GM12878 (cell line): ENCODE measurements at regions not wholly inside any gene's neighbourhood (a gene's known extent, or its start where the extent isn't known, plus 50 kb on each side); places are given as distances from the start of the nearest gene placed in this dataset.

Experiments
- ATAC-seq: fragments of 200-7000 bp; cut with Tn5 transposase; 3 replicates; pipeline ENCODE4 v1.9.1; 2020; ENCODE audit warnings: mild to moderate bottlenecking, moderate library complexity
- BruUV-seq: library from RNA; stranded (reverse); fragments of 400-500 nt; replicated peaks from 2 replicates; lab custom pipeline; 2021; lab: Mats Ljungman, UMichigan
- CTCF ChIA-PET: fragments of 300-600 bp; sonication (Branson Sonifier 250); formaldehyde crosslinking; extraction: SDS; loops from one replicate; lab custom pipeline; 2021; ENCODE audit warnings: inconsistent platforms; lab: Yijun Ruan, JAX
- POLR2A ChIA-PET: fragments of 350-600 bp; formaldehyde crosslinking; extraction: SDS; loops from one replicate; lab custom pipeline; 2021; ENCODE audit warnings: inconsistent platforms; lab: Charles Lee
- RAD21 ChIA-PET: fragments of 300-600 bp; sonication (Branson Sonifier 250); formaldehyde crosslinking; loops from one replicate; lab custom pipeline; 2023; ENCODE audit warnings: antibody characterized with exemption; ENCODE audit not compliant: unreplicated experiment; lab: Charles Lee
- SMC1A ChIA-PET: fragments of 300-600 bp; sonication (Branson Sonifier 250); formaldehyde crosslinking; loops from one replicate; lab custom pipeline; 2023; ENCODE audit not compliant: unreplicated experiment, uncharacterized antibody; lab: Charles Lee
- DNase-seq: peaks from one replicate; pipeline ENCODE4 v3.0.0-alpha.2; 2011; ENCODE audit warnings: low read depth, low spot score
- FAIRE-seq: peaks from 3 replicates; lab custom pipeline; 2011; peaks lifted over from hg19 to GRCh38; lab: Jason Lieb, UNC
- H2AFZ ChIP-seq: 2 replicates; pipeline ENCODE4 v1.6.0; 2011; ENCODE audit warnings: low read depth, low read length, control low read depth; ENCODE audit not compliant: control insufficient read depth
- H3K27ac ChIP-seq: 2 replicates; pipeline ENCODE4 v1.5.1; 2011; ENCODE audit warnings: control low read depth; ENCODE audit not compliant: control insufficient read depth, insufficient read depth
- H3K27me3 ChIP-seq, 2 experiments: replicated peaks in 1 of 2; 2 replicates each; pipeline versions ENCODE4 v1.6.0 to v1.6.1; 2011; ENCODE audit warnings: low read length in 1 of 2; ENCODE audit not compliant: control insufficient read depth in 2 of 2, insufficient read depth in 2 of 2
- H3K36me3 ChIP-seq, 2 experiments: 2 replicates each; pipeline ENCODE4 v1.5.1; 2011; ENCODE audit warnings: low read length in 1 of 2; ENCODE audit not compliant: control insufficient read depth in 2 of 2, insufficient read depth in 2 of 2
- H3K4me1 ChIP-seq: 2 replicates; pipeline ENCODE4 v1.6.1; 2011; ENCODE audit warnings: mild to moderate bottlenecking, low read length, moderate library complexity, mixed read lengths; ENCODE audit not compliant: control insufficient read depth, insufficient read depth
- H3K4me2 ChIP-seq: 2 replicates; pipeline ENCODE4 v1.6.0; 2011; ENCODE audit warnings: control low read depth; ENCODE audit not compliant: control insufficient read depth, insufficient read depth
- H3K4me3 ChIP-seq: fragments of 200-600 bp; sonication (generic); 2 replicates; pipeline ENCODE4 v1.5.1; 2016
- H3K79me2 ChIP-seq: 2 replicates; pipeline ENCODE4 v1.6.0; 2011; ENCODE audit warnings: low read length; ENCODE audit not compliant: control insufficient read depth, insufficient read depth
- H3K9ac ChIP-seq: 2 replicates; pipeline ENCODE4 v1.8.0; 2011; ENCODE audit warnings: low read length, control low read depth, mixed read lengths; ENCODE audit not compliant: control insufficient read depth, insufficient read depth
- H3K9me3 ChIP-seq: replicated peaks from 3 replicates; pipeline ENCODE4 v1.5.1; 2011; ENCODE audit warnings: mild to moderate bottlenecking, low read length; ENCODE audit not compliant: control insufficient read depth, insufficient read depth
- H4K20me1 ChIP-seq: 2 replicates; pipeline ENCODE4 v1.6.0; 2011; ENCODE audit not compliant: control insufficient read depth, insufficient read depth
- DPF2 ChIP-seq: fragments of 450-650 bp; IDR thresholded peaks from 2 replicates; pipeline ENCODE4 v1.6.1; 2017; ENCODE audit warnings: mild to moderate bottlenecking
- FOS ChIP-seq: IDR thresholded peaks from 3 replicates; pipeline ENCODE4 v1.6.1; 2011; ENCODE audit warnings: borderline replicate concordance; ENCODE audit not compliant: insufficient read length; ENCODE audit errors: extremely low read depth
- IKZF1 ChIP-seq: fragments of 450-650 bp; conservative IDR thresholded peaks from 2 replicates; pipeline ENCODE4 v1.6.1; 2017; ENCODE audit warnings: antibody characterized with exemption, mild to moderate bottlenecking
- NR2C1 ChIP-seq: fragments of 450-650 bp; IDR thresholded peaks from 2 replicates; pipeline ENCODE4 v1.6.1; 2017; ENCODE audit warnings: antibody characterized with exemption, mild to moderate bottlenecking, moderate library complexity
- RB1 ChIP-seq: fragments of 450-650 bp; formaldehyde crosslinking; IDR thresholded peaks from 2 replicates; pipeline ENCODE4 v1.6.1; 2017; ENCODE audit warnings: mild to moderate bottlenecking, borderline replicate concordance
- RUNX3 ChIP-seq: IDR thresholded peaks from 2 replicates; pipeline ENCODE4 v1.6.1; 2012; ENCODE audit warnings: low read length, inconsistent platforms
- WGBS: methylation state at CpG from one replicate; pipeline ENCODE4 v1.1.6; 2016; ENCODE audit warnings: low lambda C conversion rate; ENCODE audit not compliant: insufficient replicate concordance, insufficient coverage; ENCODE audit errors: missing lambda C conversion rate; 5-methylcytosine and 5-hydroxymethylcytosine counted together
- in situ Hi-C: fragments of 300-500 bp; cut with MboI; formaldehyde crosslinking; loops from 9 replicates; pipeline ENCODE4 v1.14.3; 2018; ENCODE audit warnings: mixed read lengths
- intact Hi-C: fragments of 100-400 bp; cut with micrococcal nuclease; formaldehyde crosslinking; loops from one replicate; pipeline ENCODE4 v1.14.2; 2022; ENCODE audit not compliant: unreplicated experiment

GRCh38 chr9:107142896-107143603 lies 140.0 kb upstream of the RAD23B start:
- H3K4me2 ChIP-seq, result no peak overlapping the region
- no peak overlapping the region for H3K27ac ChIP-seq
- H3K9me3 ChIP-seq, result no peaks in the 10 kb centered on the region
- no peak for TF ChIP-seq IKZF1
- no peak for TF ChIP-seq DPF2
- TF ChIP-seq NR2C1, result no peak
- TF ChIP-seq FOS, result no peak
- no peak for TF ChIP-seq RB1
- FAIRE-seq (no peak), ATAC-seq (no peak), DNase-seq (no peak)
- RAD21 ChIA-PET, result no interaction called here
- H4K20me1 ChIP-seq, result no peaks in the 10 kb centered on the region
- H3K27me3 ChIP-seq, result peaks cover 0 to 3% of the 10 kb centered on the region in 2 experiments; a peak in 2 of 4 replicates
- no peaks in the 10 kb centered on the region for H3K36me3 ChIP-seq
- H3K9ac ChIP-seq, result no peak overlapping the region
- H3K4me3 ChIP-seq, result no peak overlapping the region
- intact Hi-C loops (loop anchor here (5.0 kb wide), 1 partner anchor 161 kb away; no protein-coding TSS in a partner anchor), in situ Hi-C loops (no loop called here)
- POLR2A ChIA-PET, result no interaction called here
- SMC1A ChIA-PET, result interaction anchor here (0.7 to 1.4 kb wide), 4 partner anchors 28 to 558 kb away, joined by 3 to 6 read pairs (median 4); no protein-coding TSS in a partner anchor
- BruUV-seq, result no TSS peak
- H3K4me1 ChIP-seq, result no peaks in the 10 kb centered on the region
- H3K79me2 ChIP-seq, result no peaks in the 10 kb centered on the region
- CTCF ChIA-PET, result interaction anchor here (1.4 kb wide), 1 partner anchor 103 kb away, joined by 5 read pairs; no protein-coding TSS in a partner anchor
- H2AFZ ChIP-seq, result no peak overlapping the region
- 12% methylated on average over 5 of the region's 5 CpGs for WGBS

- POLR2A ChIA-PET, result no interaction called here
- no peak for FAIRE-seq
- Histone ChIP-seq H3K9me3 (no peaks in the 10 kb centered on the region), H4K20me1 (no peaks in the 10 kb centered on the region), H3K4me3 (no peak overlapping the region), H3K4me1 (no peaks in the 10 kb centered on the region), H2AFZ (no peak overlapping the region), H3K36me3 (no peaks in the 10 kb centered on the region), H3K9ac (no peak overlapping the region), H3K79me2 (no peaks in the 10 kb centered on the region), H3K27ac (no peak overlapping the region)
- no peak for ATAC-seq
- SMC1A ChIA-PET, result no interaction called here
- in situ Hi-C loops, result no loop called here
- intact Hi-C loops, result loop anchor here (5.0 kb wide), 1 partner anchor 162 kb away; no protein-coding TSS in a partner anchor
- no TSS peak for BruUV-seq
- RAD21 ChIA-PET, result interaction anchor here (1.4 kb wide), 1 partner anchor 27 kb away, joined by 3 read pairs; no protein-coding TSS in a partner anchor
- no peak for DNase-seq
- no peak for TF ChIP-seq RUNX3
- TF ChIP-seq, all 136 proteins: peak for 0
- no peak overlapping the region for H3K4me2 ChIP-seq
- H3K27me3 ChIP-seq, result peaks cover 0 to 3% of the 10 kb centered on the region in 2 experiments; a peak in 2 of 4 replicates
- WGBS, result 0% methylated on average over 1 of the region's 1 CpG
- CTCF ChIA-PET, result interaction anchor here (1.1 to 1.8 kb wide), 3 partner anchors 11 to 26 kb away, joined by 3 to 5 read pairs (median 4); no protein-coding TSS in a partner anchor
Observed at GRCh38 chr9:107144475-107144874, 138.6 kb upstream of the RAD23B start.
